HEK293 (cell line): ENCODE measurements at regions not wholly inside any gene's neighbourhood (a gene's known extent, or its start where the extent isn't known, plus 50 kb on each side); places are given as distances from the start of the nearest gene placed in this dataset.

Experiments
- ATF2 ChIP-seq: fragments of 450-650 bp; formaldehyde crosslinking; IDR thresholded peaks from 2 replicates; pipeline ENCODE4 v1.5.1; 2016; ENCODE audit warnings: missing biosample characterization, missing genetic modification characterization, low read depth
- BCL11B ChIP-seq: fragments of 450-650 bp; formaldehyde crosslinking; IDR thresholded peaks from 2 replicates; pipeline ENCODE4 v1.5.1; 2016; ENCODE audit warnings: low read depth, missing biosample characterization, missing genetic modification characterization
- CTCF ChIP-seq: fragments of 450-650 bp; formaldehyde crosslinking; IDR thresholded peaks from 2 replicates; pipeline ENCODE4 v1.5.1; 2016; ENCODE audit warnings: missing biosample characterization, missing genetic modification characterization
- GLIS2 ChIP-seq: fragments of 450-650 bp; formaldehyde crosslinking; IDR thresholded peaks from 2 replicates; pipeline ENCODE4 v1.5.1; 2016; ENCODE audit warnings: missing biosample characterization, missing genetic modification characterization
- KLF10 ChIP-seq: fragments of 450-650 bp; IDR thresholded peaks from 2 replicates; pipeline ENCODE4 v1.5.1; 2018; ENCODE audit warnings: missing biosample characterization, mild to moderate bottlenecking, missing genetic modification characterization
- SP7 ChIP-seq: fragments of 450-650 bp; formaldehyde crosslinking; IDR thresholded peaks from 2 replicates; pipeline ENCODE4 v1.5.1; 2016; ENCODE audit warnings: missing biosample characterization, missing genetic modification characterization
- TSHZ1 ChIP-seq: fragments of 450-650 bp; formaldehyde crosslinking; IDR thresholded peaks from 2 replicates; pipeline ENCODE4 v1.5.1; 2016; ENCODE audit warnings: missing biosample characterization, missing genetic modification characterization, borderline replicate concordance
- YY1 ChIP-seq: fragments of 450-650 bp; formaldehyde crosslinking; IDR thresholded peaks from 2 replicates; pipeline ENCODE4 v1.5.1; 2018; ENCODE audit warnings: missing biosample characterization, missing genetic modification characterization
- ZBTB21 ChIP-seq: fragments of 450-650 bp; formaldehyde crosslinking; IDR thresholded peaks from 2 replicates; pipeline ENCODE4 v1.5.1; 2017; ENCODE audit warnings: missing biosample characterization, missing genetic modification characterization
- ZBTB6 ChIP-seq: fragments of 450-650 bp; formaldehyde crosslinking; IDR thresholded peaks from 2 replicates; pipeline ENCODE4 v1.5.1; 2017; ENCODE audit warnings: missing biosample characterization, missing genetic modification characterization
- ZIC2 ChIP-seq: fragments of 450-650 bp; formaldehyde crosslinking; IDR thresholded peaks from 2 replicates; pipeline ENCODE4 v1.5.1; 2016; ENCODE audit warnings: missing biosample characterization, missing genetic modification characterization
- ZNF138 ChIP-seq: fragments of 450-650 bp; formaldehyde crosslinking; IDR thresholded peaks from 2 replicates; pipeline ENCODE4 v1.5.1; 2016; ENCODE audit warnings: missing biosample characterization, missing genetic modification characterization, borderline replicate concordance
- ZNF155 ChIP-seq: fragments of 450-650 bp; formaldehyde crosslinking; IDR thresholded peaks from 2 replicates; pipeline ENCODE4 v1.5.1; 2016; ENCODE audit warnings: missing biosample characterization, missing genetic modification characterization
- ZNF248 ChIP-seq: fragments of 450-650 bp; formaldehyde crosslinking; IDR thresholded peaks from 2 replicates; pipeline ENCODE4 v1.5.1; 2017; ENCODE audit warnings: missing biosample characterization, missing genetic modification characterization
- ZNF292 ChIP-seq: fragments of 450-650 bp; formaldehyde crosslinking; IDR thresholded peaks from 2 replicates; pipeline ENCODE4 v1.5.1; 2016; ENCODE audit warnings: low read depth, missing biosample characterization, missing genetic modification characterization, borderline replicate concordance
- ZNF324 ChIP-seq: fragments of 450-650 bp; formaldehyde crosslinking; IDR thresholded peaks from 2 replicates; pipeline ENCODE4 v1.5.1; 2016; ENCODE audit warnings: missing biosample characterization, missing genetic modification characterization
- ZNF473 ChIP-seq: fragments of 450-650 bp; formaldehyde crosslinking; IDR thresholded peaks from 2 replicates; pipeline ENCODE4 v1.5.1; 2017; ENCODE audit warnings: missing biosample characterization, missing genetic modification characterization
- ZNF488 ChIP-seq: fragments of 450-650 bp; formaldehyde crosslinking; IDR thresholded peaks from 2 replicates; pipeline ENCODE4 v1.5.1; 2016; ENCODE audit warnings: missing biosample characterization, missing genetic modification characterization
- ZNF501 ChIP-seq: fragments of 450-650 bp; formaldehyde crosslinking; IDR thresholded peaks from 2 replicates; pipeline ENCODE4 v1.5.1; 2016; ENCODE audit warnings: missing biosample characterization, missing genetic modification characterization
- ZNF518A ChIP-seq: fragments of 450-650 bp; formaldehyde crosslinking; conservative IDR thresholded peaks from 2 replicates; pipeline ENCODE4 v1.5.1; 2016; ENCODE audit warnings: low read depth, missing biosample characterization, missing genetic modification characterization
- ZNF521 ChIP-seq: fragments of 450-650 bp; formaldehyde crosslinking; IDR thresholded peaks from 2 replicates; pipeline ENCODE4 v1.5.1; 2017; ENCODE audit warnings: missing biosample characterization, mild to moderate bottlenecking, missing genetic modification characterization
- ZNF580 ChIP-seq: fragments of 450-650 bp; formaldehyde crosslinking; IDR thresholded peaks from 2 replicates; pipeline ENCODE4 v1.5.1; 2016; ENCODE audit warnings: missing biosample characterization, missing genetic modification characterization
- ZNF600 ChIP-seq: fragments of 450-650 bp; formaldehyde crosslinking; IDR thresholded peaks from 2 replicates; pipeline ENCODE4 v1.5.1; 2016; ENCODE audit warnings: missing biosample characterization, missing genetic modification characterization
- ZNF624 ChIP-seq: fragments of 450-650 bp; formaldehyde crosslinking; IDR thresholded peaks from 2 replicates; pipeline ENCODE4 v1.5.1; 2017; ENCODE audit warnings: missing biosample characterization, missing genetic modification characterization
- ZNF629 ChIP-seq: fragments of 450-650 bp; formaldehyde crosslinking; IDR thresholded peaks from 2 replicates; pipeline ENCODE4 v1.5.1; 2017; ENCODE audit warnings: missing biosample characterization, missing genetic modification characterization
- ZNF792 ChIP-seq: fragments of 450-650 bp; formaldehyde crosslinking; IDR thresholded peaks from 2 replicates; pipeline ENCODE4 v1.5.1; 2016; ENCODE audit warnings: missing biosample characterization, missing genetic modification characterization
- ZNF837 ChIP-seq: fragments of 450-650 bp; formaldehyde crosslinking; IDR thresholded peaks from 2 replicates; pipeline ENCODE4 v1.5.1; 2016; ENCODE audit warnings: missing biosample characterization, missing genetic modification characterization

GRCh38 chr17:69712801-69713311 is 298.4 kb downstream of the MAP2K6 start (continued):
- TF ChIP-seq SP7 (tag by site-specific recombination) (peak; percentile 57; the same call in 1 of the 2 replicates), ZNF292 (no peak), BCL11B (tag by site-specific recombination) (no peak), KLF10 (0 out of 2 replicates have a peak, but pooled peaks have one; percentile 28), GLIS2 (tag by site-specific recombination) (0 out of 2 replicates have a peak, but pooled peaks have one; percentile 28), YY1 (tag by site-specific recombination) (peak; percentile 51; the same call in 1 of the 2 replicates), ZNF248 (tag by site-specific recombination) (no peak), ATF2 (tag by site-specific recombination) (no peak), ZNF501 (0 out of 2 replicates have a peak, but pooled peaks have one; percentile 21), ZNF837 (tag by site-specific recombination) (no peak), ZNF629 (no peak), ZNF792 (no peak), ZNF518A (tag by site-specific recombination) (no peak), ZNF624 (tag by site-specific recombination) (no peak), ZIC2 (tag by site-specific recombination) (0 out of 2 replicates have a peak, but pooled peaks have one; percentile 18), CTCF (tag by site-specific recombination) (no peak), TSHZ1 (tag by site-specific recombination) (no peak), ZBTB21 (tag by site-specific recombination) (no peak), ZNF600 (tag by site-specific recombination) (no peak), ZNF324 (no peak), ZNF473 (tag by site-specific recombination) (no peak), ZBTB6 (tag by site-specific recombination) (no peak), ZNF580 (tag by site-specific recombination) (peak; percentile 83), ZNF521 (tag by site-specific recombination) (no peak), ZNF488 (tag by site-specific recombination) (peak; percentile 89), ZNF155 (tag by site-specific recombination) (no peak), ZNF138 (tag by site-specific recombination) (no peak)
